AG09309 (cell line): ENCODE measurements at regions not wholly inside any gene's neighbourhood (a gene's known extent, or its start where the extent isn't known, plus 50 kb on each side); places are given as distances from the start of the nearest gene placed in this dataset.

Experiments
- DNase-seq: peaks from one replicate; pipeline ENCODE4 v3.0.0-alpha.2; 2010; ENCODE audit warnings: low read depth
- H3K4me3 ChIP-seq: 2 replicates; pipeline ENCODE4 v1.5.1; 2011; ENCODE audit warnings: mild to moderate bottlenecking, low read depth, low read length, moderate library complexity; ENCODE audit not compliant: control insufficient read depth
- CTCF ChIP-seq: IDR thresholded peaks from 2 replicates; pipeline ENCODE4 v1.5.1; 2011; ENCODE audit warnings: mild to moderate bottlenecking, low read depth, low read length, inconsistent platforms; ENCODE audit not compliant: insufficient read depth, control insufficient read depth; ENCODE audit errors: missing control alignments

GRCh38 chr3:19065027-19065426 is 83.3 kb upstream of the KCNH8 start:
- TF ChIP-seq CTCF: no peak
- no peak overlapping the region for H3K4me3 ChIP-seq
- no peak for DNase-seq

GRCh38 chr3:19063936-19064335 is 84.4 kb upstream of the KCNH8 start:
- DNase-seq: no peak
- H3K4me3 ChIP-seq: no peak overlapping the region
- TF ChIP-seq CTCF: no peak

GRCh38 chr3:19060404-19060803 is 87.9 kb upstream of the KCNH8 start:
- TF ChIP-seq CTCF: no peak
- DNase-seq: no peak
- no peak overlapping the region for H3K4me3 ChIP-seq

- DNase-seq: no peak
Measured at GRCh38 chr3:19052874-19053273, 95.4 kb upstream of the KCNH8 start.

GRCh38 chr3:19046440-19046839 is 101.9 kb upstream of the KCNH8 start:
- DNase-seq: no peak
- TF ChIP-seq CTCF: no peak
- H3K4me3 ChIP-seq: no peak overlapping the region

More at GRCh38 chr3:19052874-19053273, 95.4 kb upstream of the KCNH8 start:
- H3K4me3 ChIP-seq: no peak overlapping the region
- TF ChIP-seq CTCF: no peak

- TF ChIP-seq CTCF: no peak
- DNase-seq: no peak
Measured at GRCh38 chr3:19030522-19030839, 117.8 kb upstream of the KCNH8 start.

GRCh38 chr3:19029837-19030521 is 118.3 kb upstream of the KCNH8 start:
- no peak overlapping the region for H3K4me3 ChIP-seq
- no peak for DNase-seq
- no peak for TF ChIP-seq CTCF

More at GRCh38 chr3:19030522-19030839, 117.8 kb upstream of the KCNH8 start:
- no peak overlapping the region for H3K4me3 ChIP-seq
